GM23338 (cell line): ENCODE measurements at regions not wholly inside any gene's neighbourhood (a gene's known extent, or its start where the extent isn't known, plus 50 kb on each side); places are given as distances from the start of the nearest gene placed in this dataset.

Source experiments
- ATAC-seq: fragments of 200-7000 bp; cut with Tn5 transposase; 3 replicates; pipeline ENCODE4 v1.9.1; 2020
- DNase-seq: peaks from one replicate; pipeline ENCODE4 v3.0.0-alpha.2; 2015; ENCODE audit warnings: low spot score
- H2AFZ ChIP-seq: fragments of 200-600 bp; sonication (generic); 2 replicates; pipeline ENCODE4 v1.8.0; 2016; ENCODE audit warnings: antibody characterized with exemption, mild to moderate bottlenecking, moderate library complexity
- H3F3A ChIP-seq: fragments of 200-600 bp; sonication (generic); replicated peaks from 2 replicates; pipeline ENCODE4 v1.8.0; 2017; ENCODE audit warnings: antibody characterized with exemption, mixed run types, low read depth
- H3K27ac ChIP-seq: fragments of 200-600 bp; sonication (generic); 2 replicates; pipeline ENCODE4 v1.6.1; 2016; ENCODE audit warnings: low read depth
- H3K27me3 ChIP-seq: fragments of 200-600 bp; sonication (generic); 2 replicates; pipeline ENCODE4 v1.8.0; 2016; ENCODE audit warnings: mild to moderate bottlenecking, mixed run types, moderate library complexity; ENCODE audit not compliant: insufficient read depth
- H3K36me3 ChIP-seq: fragments of 200-600 bp; sonication (generic); 2 replicates; pipeline ENCODE4 v1.8.0; 2016; ENCODE audit warnings: mild to moderate bottlenecking; ENCODE audit not compliant: insufficient read depth
- H3K4me1 ChIP-seq: fragments of 200-600 bp; sonication (generic); 2 replicates; pipeline ENCODE4 v1.8.0; 2016; ENCODE audit warnings: mild to moderate bottlenecking, moderate library complexity; ENCODE audit not compliant: insufficient read depth
- H3K4me2 ChIP-seq: fragments of 200-600 bp; sonication (generic); 2 replicates; pipeline ENCODE4 v1.7.1; 2017; ENCODE audit warnings: mixed run types
- H3K4me3 ChIP-seq: fragments of 200-600 bp; sonication (generic); 2 replicates; pipeline ENCODE4 v1.6.1; 2016; ENCODE audit warnings: mixed run types
- H3K79me2 ChIP-seq: fragments of 200-600 bp; sonication (generic); replicated peaks from 2 replicates; pipeline ENCODE4 v1.8.0; 2017; ENCODE audit warnings: mild to moderate bottlenecking; ENCODE audit not compliant: insufficient read depth
- H3K9me2 ChIP-seq: fragments of 200-600 bp; sonication (generic); 2 replicates; pipeline ENCODE4 v1.8.0; 2017; ENCODE audit not compliant: insufficient read depth
- H4K20me1 ChIP-seq: fragments of 200-600 bp; sonication (generic); replicated peaks from 2 replicates; pipeline ENCODE4 v1.8.0; 2017; ENCODE audit warnings: mild to moderate bottlenecking; ENCODE audit not compliant: insufficient read depth
- H3K27ac Mint-ChIP-seq: 2 replicates; pipeline ENCODE4 v1.8.0; 2020; ENCODE audit warnings: inconsistent platforms, mild to moderate bottlenecking, moderate library complexity, mixed read lengths
- H3K27me3 Mint-ChIP-seq: 3 replicates; pipeline ENCODE4 v1.8.0; 2022; ENCODE audit warnings: low read depth, mild to moderate bottlenecking, moderate library complexity, mixed read lengths, inconsistent platforms; ENCODE audit not compliant: insufficient read depth, poor library complexity
- H3K36me3 Mint-ChIP-seq: 3 replicates; pipeline ENCODE4 v1.8.0; 2021; ENCODE audit warnings: low read depth, mild to moderate bottlenecking, inconsistent platforms, moderate library complexity, mixed read lengths
- H3K4me1 Mint-ChIP-seq: 3 replicates; pipeline ENCODE4 v1.8.0; 2020; ENCODE audit warnings: mild to moderate bottlenecking, inconsistent platforms, mixed read lengths
- H3K4me3 Mint-ChIP-seq: 3 replicates; pipeline ENCODE4 v1.8.0; 2021; ENCODE audit warnings: moderate library complexity, mild to moderate bottlenecking, inconsistent platforms, mixed read lengths
- H3K9me3 Mint-ChIP-seq: 3 replicates; pipeline ENCODE4 v1.8.0; 2020; ENCODE audit warnings: moderate library complexity, mild to moderate bottlenecking, inconsistent platforms, mixed read lengths
- CTCF ChIP-seq, 2 experiments: fragments of 200-600 bp in 1 of 2; sonication (generic) in 1 of 2; conservative IDR thresholded peaks; 2 replicates each; pipeline versions ENCODE4 v1.5.1 to v1.6.1; 2016 to 2017; ENCODE audit warnings: antibody characterized with exemption in 2 of 2, low read depth in 2 of 2, mild to moderate bottlenecking in 2 of 2, moderate library complexity in 1 of 2
- EZH2 ChIP-seq: fragments of 200-600 bp; sonication (generic); IDR thresholded peaks from one replicate; pipeline ENCODE4 v1.8.0; 2017; ENCODE audit warnings: antibody characterized with exemption, mild to moderate bottlenecking, low read depth; ENCODE audit not compliant: unreplicated experiment
- JUNB ChIP-seq: IDR thresholded peaks from one replicate; pipeline ENCODE4 v1.6.1; 2016; ENCODE audit warnings: antibody characterized with exemption; ENCODE audit not compliant: unreplicated experiment
- NANOG ChIP-seq: IDR thresholded peaks from 2 replicates; pipeline ENCODE4 v1.6.1; 2016; ENCODE audit warnings: antibody characterized with exemption, borderline replicate concordance
- ZNF114 ChIP-seq: fragments of 250-450 bp; sonication (Bioruptor Pico); IDR thresholded peaks from 2 replicates; pipeline ENCODE4 v1.5.0; 2020; ENCODE audit warnings: mild to moderate bottlenecking, moderate library complexity
- ZNF331 ChIP-seq: fragments of 250-450 bp; sonication (Bioruptor Pico); IDR thresholded peaks from 2 replicates; pipeline ENCODE4 v1.5.0; 2020; ENCODE audit warnings: low read depth, mild to moderate bottlenecking, moderate library complexity
- TF ChIP-seq, protein P1 (sequence below): IDR thresholded peaks from 2 replicates; pipeline ENCODE4 v1.6.1; 2016; ENCODE audit warnings: antibody characterized with exemption
- TF ChIP-seq, protein P2 (sequence below): fragments of 250-450 bp; sonication (Bioruptor Pico); IDR thresholded peaks from 2 replicates; pipeline ENCODE4 v1.5.0; 2020; ENCODE audit warnings: mild to moderate bottlenecking, moderate library complexity

DNA sequence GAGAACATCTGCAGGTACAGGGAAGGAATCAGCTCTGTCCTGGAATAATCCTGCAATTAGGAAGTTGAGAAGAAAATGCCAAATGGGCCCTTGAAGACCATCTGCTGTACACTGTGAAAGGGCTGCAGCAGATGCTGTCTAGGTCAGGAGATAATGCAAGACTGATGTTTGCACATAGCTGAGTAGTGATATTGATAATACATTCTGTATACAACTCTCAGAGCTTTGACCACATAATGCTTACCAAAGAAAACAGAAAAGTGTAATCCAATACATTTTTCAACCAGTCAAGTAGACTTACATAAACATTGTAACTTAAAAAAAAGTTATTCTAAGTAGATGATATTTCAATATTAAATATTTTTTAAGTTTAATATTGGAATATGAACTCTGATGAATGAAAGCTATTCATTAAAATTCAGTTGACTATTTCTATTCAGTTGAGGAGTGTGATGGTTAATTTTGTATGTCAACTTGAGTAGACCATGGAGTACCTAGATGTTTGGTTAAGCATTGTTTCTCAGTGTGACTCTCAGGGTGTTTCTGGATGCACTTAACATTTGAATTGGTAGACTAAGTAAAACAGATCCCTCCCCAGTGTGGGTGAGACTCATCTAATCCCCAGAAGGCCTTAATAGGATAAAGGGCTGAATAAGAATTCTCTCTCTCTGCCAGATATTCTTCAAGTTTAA, 380.1 kb upstream of the PRR16 start:
- DNase-seq (no peak), ATAC-seq (peak; percentile 62)
- H3K4me3 ChIP-seq: no peak overlapping the region
- no peaks in the 10 kb centered on the region for H3K9me2 ChIP-seq
- Mint-ChIP-seq H3K27ac (no peak overlapping the region), H3K27me3 (no peaks in the 10 kb centered on the region), H3K4me1 (peaks cover 7% of the 10 kb centered on the region; the same call in 2 of the 3 replicates), H3K36me3 (no peaks in the 10 kb centered on the region), H3K9me3 (no peaks in the 10 kb centered on the region), H3K4me3 (no peak overlapping the region)
- no peaks in the 10 kb centered on the region for H3F3A ChIP-seq
- H4K20me1 ChIP-seq: no peaks in the 10 kb centered on the region
- H3K27me3 ChIP-seq: no peaks in the 10 kb centered on the region
- no peak overlapping the region for H2AFZ ChIP-seq
- H3K27ac ChIP-seq: no peak overlapping the region
- no peak for TF ChIP-seq NANOG
- TF ChIP-seq, protein P1, sequence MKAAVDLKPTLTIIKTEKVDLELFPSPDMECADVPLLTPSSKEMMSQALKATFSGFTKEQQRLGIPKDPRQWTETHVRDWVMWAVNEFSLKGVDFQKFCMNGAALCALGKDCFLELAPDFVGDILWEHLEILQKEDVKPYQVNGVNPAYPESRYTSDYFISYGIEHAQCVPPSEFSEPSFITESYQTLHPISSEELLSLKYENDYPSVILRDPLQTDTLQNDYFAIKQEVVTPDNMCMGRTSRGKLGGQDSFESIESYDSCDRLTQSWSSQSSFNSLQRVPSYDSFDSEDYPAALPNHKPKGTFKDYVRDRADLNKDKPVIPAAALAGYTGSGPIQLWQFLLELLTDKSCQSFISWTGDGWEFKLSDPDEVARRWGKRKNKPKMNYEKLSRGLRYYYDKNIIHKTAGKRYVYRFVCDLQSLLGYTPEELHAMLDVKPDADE: no peak
- TF ChIP-seq, protein P2, sequence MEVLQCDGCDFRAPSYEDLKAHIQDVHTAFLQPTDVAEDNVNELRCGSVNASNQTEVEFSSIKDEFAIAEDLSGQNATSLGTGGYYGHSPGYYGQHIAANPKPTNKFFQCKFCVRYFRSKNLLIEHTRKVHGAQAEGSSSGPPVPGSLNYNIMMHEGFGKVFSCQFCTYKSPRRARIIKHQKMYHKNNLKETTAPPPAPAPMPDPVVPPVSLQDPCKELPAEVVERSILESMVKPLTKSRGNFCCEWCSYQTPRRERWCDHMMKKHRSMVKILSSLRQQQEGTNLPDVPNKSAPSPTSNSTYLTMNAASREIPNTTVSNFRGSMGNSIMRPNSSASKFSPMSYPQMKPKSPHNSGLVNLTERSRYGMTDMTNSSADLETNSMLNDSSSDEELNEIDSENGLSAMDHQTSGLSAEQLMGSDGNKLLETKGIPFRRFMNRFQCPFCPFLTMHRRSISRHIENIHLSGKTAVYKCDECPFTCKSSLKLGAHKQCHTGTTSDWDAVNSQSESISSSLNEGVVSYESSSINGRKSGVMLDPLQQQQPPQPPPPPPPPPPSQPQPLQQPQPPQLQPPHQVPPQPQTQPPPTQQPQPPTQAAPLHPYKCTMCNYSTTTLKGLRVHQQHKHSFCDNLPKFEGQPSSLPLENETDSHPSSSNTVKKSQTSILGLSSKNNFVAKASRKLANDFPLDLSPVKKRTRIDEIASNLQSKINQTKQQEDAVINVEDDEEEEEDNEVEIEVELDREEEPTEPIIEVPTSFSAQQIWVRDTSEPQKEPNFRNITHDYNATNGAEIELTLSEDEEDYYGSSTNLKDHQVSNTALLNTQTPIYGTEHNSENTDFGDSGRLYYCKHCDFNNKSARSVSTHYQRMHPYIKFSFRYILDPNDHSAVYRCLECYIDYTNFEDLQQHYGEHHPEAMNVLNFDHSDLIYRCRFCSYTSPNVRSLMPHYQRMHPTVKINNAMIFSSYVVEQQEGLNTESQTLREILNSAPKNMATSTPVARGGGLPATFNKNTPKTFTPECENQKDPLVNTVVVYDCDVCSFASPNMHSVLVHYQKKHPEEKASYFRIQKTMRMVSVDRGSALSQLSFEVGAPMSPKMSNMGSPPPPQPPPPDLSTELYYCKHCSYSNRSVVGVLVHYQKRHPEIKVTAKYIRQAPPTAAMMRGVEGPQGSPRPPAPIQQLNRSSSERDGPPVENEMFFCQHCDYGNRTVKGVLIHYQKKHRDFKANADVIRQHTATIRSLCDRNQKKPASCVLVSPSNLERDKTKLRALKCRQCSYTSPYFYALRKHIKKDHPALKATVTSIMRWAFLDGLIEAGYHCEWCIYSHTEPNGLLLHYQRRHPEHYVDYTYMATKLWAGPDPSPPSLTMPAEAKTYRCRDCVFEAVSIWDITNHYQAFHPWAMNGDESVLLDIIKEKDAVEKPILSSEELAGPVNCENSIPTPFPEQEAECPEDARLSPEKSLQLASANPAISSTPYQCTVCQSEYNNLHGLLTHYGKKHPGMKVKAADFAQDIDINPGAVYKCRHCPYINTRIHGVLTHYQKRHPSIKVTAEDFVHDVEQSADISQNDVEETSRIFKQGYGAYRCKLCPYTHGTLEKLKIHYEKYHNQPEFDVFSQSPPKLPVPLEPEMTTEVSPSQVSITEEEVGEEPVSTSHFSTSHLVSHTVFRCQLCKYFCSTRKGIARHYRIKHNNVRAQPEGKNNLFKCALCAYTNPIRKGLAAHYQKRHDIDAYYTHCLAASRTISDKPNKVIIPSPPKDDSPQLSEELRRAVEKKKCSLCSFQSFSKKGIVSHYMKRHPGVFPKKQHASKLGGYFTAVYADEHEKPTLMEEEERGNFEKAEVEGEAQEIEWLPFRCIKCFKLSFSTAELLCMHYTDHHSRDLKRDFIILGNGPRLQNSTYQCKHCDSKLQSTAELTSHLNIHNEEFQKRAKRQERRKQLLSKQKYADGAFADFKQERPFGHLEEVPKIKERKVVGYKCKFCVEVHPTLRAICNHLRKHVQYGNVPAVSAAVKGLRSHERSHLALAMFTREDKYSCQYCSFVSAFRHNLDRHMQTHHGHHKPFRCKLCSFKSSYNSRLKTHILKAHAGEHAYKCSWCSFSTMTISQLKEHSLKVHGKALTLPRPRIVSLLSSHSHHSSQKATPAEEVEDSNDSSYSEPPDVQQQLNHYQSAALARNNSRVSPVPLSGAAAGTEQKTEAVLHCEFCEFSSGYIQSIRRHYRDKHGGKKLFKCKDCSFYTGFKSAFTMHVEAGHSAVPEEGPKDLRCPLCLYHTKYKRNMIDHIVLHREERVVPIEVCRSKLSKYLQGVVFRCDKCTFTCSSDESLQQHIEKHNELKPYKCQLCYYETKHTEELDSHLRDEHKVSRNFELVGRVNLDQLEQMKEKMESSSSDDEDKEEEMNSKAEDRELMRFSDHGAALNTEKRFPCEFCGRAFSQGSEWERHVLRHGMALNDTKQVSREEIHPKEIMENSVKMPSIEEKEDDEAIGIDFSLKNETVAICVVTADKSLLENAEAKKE (CRISPR knock-in tag): peak; percentile 64; the same call in 1 of the 2 replicates
- no peak for TF ChIP-seq JUNB
- no peak for TF ChIP-seq ZNF114 (CRISPR knock-in tag)
- TF ChIP-seq EZH2: no peak
- no peak for TF ChIP-seq ZNF331 (CRISPR knock-in tag)
- TF ChIP-seq CTCF (conservative IDR thresholded peaks at IDR 0.05; ENCODE audit: low read depth in 2 of 2): no peak
- H3K36me3 ChIP-seq: no peaks in the 10 kb centered on the region
- no peak overlapping the region; the same call in 1 of the 2 replicates for H3K4me2 ChIP-seq
- H3K79me2 ChIP-seq: no peaks in the 10 kb centered on the region
- no peaks in the 10 kb centered on the region for H3K4me1 ChIP-seq
